GM12864 (cell line): ENCODE measurements at regions not wholly inside any gene's neighbourhood (a gene's known extent, or its start where the extent isn't known, plus 50 kb on each side); places are given as distances from the start of the nearest gene placed in this dataset.

Experiments used
- DNase-seq: peaks from one replicate; pipeline ENCODE4 v3.0.0-alpha.2; 2011; ENCODE audit warnings: low read depth
- H3K4me3 ChIP-seq: 2 replicates; pipeline ENCODE4 v1.5.1; 2011; ENCODE audit warnings: mild to moderate bottlenecking, low read depth, low read length, control low read depth
- TF ChIP-seq, protein P1 (sequence below): IDR thresholded peaks from 2 replicates; pipeline ENCODE4 v1.5.1; 2011; ENCODE audit warnings: low read depth, mild to moderate bottlenecking, moderate library complexity, low read length, control low read depth, inconsistent platforms; ENCODE audit errors: missing control alignments

DNA sequence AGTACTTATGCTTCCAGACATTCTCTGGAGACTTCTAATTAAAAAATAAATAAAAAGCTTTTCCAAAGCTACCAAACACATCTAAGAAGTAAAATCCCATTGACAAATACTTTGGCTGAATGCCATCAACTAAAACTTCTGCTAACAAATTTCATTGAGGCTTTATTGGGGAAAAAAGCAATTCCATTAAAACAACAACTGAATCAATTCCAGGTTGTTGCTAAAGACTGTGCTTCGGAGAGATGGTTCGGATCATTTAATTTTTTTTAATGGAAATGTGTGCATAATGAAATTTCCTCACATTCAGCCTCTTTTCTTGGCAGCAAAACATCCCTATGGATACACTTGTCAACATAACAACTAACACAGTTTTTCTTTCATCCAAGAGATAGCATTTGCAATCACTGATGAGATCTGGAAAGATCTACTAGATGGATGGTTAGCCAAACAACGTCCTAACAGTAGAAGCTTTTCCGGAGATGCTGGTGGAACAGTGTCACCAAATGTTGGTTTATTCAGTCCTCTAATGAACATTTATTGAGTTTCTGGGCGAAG, 446.1 kb upstream of the FAM98A start:
- TF ChIP-seq, protein P1, sequence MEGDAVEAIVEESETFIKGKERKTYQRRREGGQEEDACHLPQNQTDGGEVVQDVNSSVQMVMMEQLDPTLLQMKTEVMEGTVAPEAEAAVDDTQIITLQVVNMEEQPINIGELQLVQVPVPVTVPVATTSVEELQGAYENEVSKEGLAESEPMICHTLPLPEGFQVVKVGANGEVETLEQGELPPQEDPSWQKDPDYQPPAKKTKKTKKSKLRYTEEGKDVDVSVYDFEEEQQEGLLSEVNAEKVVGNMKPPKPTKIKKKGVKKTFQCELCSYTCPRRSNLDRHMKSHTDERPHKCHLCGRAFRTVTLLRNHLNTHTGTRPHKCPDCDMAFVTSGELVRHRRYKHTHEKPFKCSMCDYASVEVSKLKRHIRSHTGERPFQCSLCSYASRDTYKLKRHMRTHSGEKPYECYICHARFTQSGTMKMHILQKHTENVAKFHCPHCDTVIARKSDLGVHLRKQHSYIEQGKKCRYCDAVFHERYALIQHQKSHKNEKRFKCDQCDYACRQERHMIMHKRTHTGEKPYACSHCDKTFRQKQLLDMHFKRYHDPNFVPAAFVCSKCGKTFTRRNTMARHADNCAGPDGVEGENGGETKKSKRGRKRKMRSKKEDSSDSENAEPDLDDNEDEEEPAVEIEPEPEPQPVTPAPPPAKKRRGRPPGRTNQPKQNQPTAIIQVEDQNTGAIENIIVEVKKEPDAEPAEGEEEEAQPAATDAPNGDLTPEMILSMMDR: no peak
- no peak for DNase-seq
- no peak overlapping the region for H3K4me3 ChIP-seq

DNA sequence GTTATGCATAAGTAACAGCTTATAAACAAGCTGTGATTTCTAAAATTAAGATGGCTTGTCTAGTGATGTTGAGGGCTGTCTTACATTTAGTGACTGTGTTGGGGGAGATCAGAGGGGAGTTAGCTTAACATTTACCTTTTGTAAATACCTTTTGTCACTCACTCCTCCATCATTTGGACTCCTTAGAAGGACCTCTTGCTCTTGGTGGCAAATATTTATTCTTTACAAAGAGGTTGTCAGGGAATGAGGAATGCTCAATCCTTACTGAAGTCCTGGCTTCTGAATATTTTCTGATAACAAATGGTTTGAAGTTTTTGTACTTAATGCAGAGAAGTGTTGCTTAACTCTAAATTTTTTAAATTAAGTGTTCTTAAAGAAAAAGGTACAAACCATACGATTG, 438.8 kb upstream of the FAM98A start:
- TF ChIP-seq, protein P1: no peak
- no peak for DNase-seq
- H3K4me3 ChIP-seq: no peak overlapping the region

DNA sequence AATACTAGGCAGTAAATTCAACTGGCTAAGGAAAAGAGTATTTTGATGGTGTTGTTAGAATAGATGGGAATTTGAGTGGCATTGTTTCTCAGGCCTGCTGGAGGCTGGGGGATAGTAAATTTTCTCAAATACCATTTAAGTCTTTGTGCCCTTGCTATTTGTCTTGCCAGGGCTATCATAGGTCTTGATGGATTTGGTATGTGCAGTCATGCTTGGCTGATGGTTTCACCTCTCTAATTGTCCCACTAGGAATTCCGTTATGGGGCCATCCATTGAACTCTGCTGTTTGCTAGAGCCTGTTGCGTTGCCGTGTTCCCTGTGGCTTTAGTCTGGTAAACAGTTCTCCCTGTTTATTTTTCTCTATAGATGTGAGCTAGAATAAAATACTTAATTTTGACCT, 438.1 kb upstream of the FAM98A start:
- no peak overlapping the region for H3K4me3 ChIP-seq
- DNase-seq: no peak

DNA sequence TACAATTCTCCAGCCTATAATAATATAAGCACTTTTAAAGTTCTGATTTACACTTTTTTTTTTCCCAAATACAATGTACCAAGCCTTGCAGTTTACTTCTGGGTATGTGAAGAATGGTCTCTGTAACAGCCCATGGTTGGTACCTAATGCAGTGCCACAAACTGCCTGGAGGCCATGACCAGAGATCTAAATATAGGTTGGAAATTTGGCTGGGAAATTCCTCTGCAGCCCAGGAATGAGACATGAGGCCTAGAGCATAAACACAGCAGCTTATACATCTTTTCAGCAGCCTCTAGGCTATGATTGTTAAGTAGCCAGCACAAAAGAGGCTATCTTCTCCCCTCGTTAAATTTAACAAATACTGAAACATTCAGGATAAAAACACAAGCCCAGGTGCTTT, 432.0 kb upstream of the FAM98A start:
- TF ChIP-seq, protein P1: no peak
- no peak overlapping the region for H3K4me3 ChIP-seq
- no peak for DNase-seq

More for the DNA sequence above, 438.1 kb upstream of the FAM98A start:
- TF ChIP-seq, protein P1: no peak

DNA sequence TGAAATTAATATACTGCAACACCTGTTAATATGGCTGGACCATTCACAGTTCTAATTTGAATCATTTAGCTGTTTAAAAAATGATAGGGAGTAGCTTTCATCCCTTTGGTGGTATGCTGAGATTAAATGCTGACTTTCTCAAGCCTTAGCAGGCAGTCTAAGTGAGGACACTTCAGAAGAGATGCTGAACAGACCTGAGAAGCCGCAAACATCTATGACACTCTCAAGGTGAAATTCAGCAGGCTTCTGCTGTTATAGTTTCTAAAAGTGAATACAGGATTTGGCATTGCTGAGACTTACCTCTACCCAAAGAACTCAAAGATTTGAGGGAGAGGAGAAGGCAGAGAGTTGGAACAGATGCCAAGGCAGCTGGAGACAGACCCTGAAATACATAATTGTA, 431.2 kb upstream of the FAM98A start:
- TF ChIP-seq, protein P1: no peak
- no peak overlapping the region for H3K4me3 ChIP-seq
- DNase-seq: no peak

DNA sequence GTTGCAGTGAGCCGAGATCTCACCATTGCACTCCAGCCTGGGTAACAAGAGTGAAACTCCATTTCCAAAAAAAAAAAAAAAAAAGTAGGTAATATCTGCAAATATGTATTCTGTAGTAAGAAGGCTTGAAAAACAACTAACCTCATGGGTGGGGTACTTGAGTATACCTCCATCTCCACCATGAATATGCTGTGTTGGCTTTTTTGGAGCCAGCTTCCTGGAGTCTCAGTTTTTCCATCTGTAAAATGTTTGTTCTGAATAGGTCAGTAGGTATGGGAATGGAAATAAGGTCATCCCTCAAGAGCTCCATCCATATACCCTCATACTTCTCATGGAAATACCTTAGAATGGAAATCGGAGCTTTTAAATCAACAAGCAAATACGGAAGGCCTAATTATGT, 430.0 kb upstream of the FAM98A start:
- DNase-seq: no peak
- TF ChIP-seq, protein P1: no peak
- H3K4me3 ChIP-seq: no peak overlapping the region

DNA sequence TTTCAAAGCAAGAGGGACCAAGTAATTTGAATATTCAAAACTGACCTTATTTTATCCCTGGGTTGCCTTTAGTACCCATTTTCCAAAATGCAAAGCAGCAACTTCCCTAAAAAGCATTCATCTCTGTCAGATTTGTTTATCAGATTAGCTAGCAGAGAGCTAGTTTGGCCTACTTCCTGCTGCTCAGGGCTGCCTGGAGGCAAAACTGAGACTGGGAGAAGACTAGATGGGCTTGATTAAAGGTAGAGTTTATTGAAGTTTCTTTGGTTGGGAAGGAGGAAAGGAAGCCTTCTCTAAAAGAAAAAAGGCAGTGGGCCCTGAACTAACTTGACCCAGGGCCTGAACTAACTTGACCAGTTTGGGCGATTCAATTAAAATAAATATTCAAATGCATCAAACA, 426.1 kb upstream of the FAM98A start:
- no peak for DNase-seq
- no peak overlapping the region for H3K4me3 ChIP-seq
- TF ChIP-seq, protein P1: no peak
